ENCODE measurements at regions not wholly inside any gene's neighbourhood (a gene's known extent, or its start where the extent isn't known, plus 50 kb on each side); places are given as distances from the start of the nearest gene placed in this dataset.

GRCh38 chr9:118223111-118223510 lies 518.9 kb downstream of the TLR4 start:
- TF ChIP-seq POLR2AphosphoS5 (IDR thresholded peaks at IDR 0.05; ENCODE audit: low read depth) (no peak), ZNF331 (CRISPR knock-in tag; IDR thresholded peaks at IDR 0.05; ENCODE audit: low read depth) (no peak), STAT1 (IDR thresholded peaks at IDR 0.05; ENCODE audit: unreplicated experiment) (no peak), EZH2 (IDR thresholded peaks at IDR 0.05; ENCODE audit: low read depth, unreplicated experiment) (no peak), EZH2phosphoT487 (IDR thresholded peaks at IDR 0.05; ENCODE audit: unreplicated experiment) (no peak), CREB1 (CRISPR knock-in tag; IDR thresholded peaks at IDR 0.05; ENCODE audit: low read depth) (no peak), ZNF114 (CRISPR knock-in tag; IDR thresholded peaks at IDR 0.05) (no peak), NANOG (IDR thresholded peaks at IDR 0.05; ENCODE audit: borderline replicate concordance) (no peak), ETS1 (IDR thresholded peaks at IDR 0.05) (no peak), JUNB (IDR thresholded peaks at IDR 0.05; ENCODE audit: unreplicated experiment) (no peak)
- TF ChIP-seq, protein P1, sequence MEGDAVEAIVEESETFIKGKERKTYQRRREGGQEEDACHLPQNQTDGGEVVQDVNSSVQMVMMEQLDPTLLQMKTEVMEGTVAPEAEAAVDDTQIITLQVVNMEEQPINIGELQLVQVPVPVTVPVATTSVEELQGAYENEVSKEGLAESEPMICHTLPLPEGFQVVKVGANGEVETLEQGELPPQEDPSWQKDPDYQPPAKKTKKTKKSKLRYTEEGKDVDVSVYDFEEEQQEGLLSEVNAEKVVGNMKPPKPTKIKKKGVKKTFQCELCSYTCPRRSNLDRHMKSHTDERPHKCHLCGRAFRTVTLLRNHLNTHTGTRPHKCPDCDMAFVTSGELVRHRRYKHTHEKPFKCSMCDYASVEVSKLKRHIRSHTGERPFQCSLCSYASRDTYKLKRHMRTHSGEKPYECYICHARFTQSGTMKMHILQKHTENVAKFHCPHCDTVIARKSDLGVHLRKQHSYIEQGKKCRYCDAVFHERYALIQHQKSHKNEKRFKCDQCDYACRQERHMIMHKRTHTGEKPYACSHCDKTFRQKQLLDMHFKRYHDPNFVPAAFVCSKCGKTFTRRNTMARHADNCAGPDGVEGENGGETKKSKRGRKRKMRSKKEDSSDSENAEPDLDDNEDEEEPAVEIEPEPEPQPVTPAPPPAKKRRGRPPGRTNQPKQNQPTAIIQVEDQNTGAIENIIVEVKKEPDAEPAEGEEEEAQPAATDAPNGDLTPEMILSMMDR (conservative IDR thresholded peaks at IDR 0.05; ENCODE audit: low read depth in 2 of 2): no peak
- TF ChIP-seq, protein P2, sequence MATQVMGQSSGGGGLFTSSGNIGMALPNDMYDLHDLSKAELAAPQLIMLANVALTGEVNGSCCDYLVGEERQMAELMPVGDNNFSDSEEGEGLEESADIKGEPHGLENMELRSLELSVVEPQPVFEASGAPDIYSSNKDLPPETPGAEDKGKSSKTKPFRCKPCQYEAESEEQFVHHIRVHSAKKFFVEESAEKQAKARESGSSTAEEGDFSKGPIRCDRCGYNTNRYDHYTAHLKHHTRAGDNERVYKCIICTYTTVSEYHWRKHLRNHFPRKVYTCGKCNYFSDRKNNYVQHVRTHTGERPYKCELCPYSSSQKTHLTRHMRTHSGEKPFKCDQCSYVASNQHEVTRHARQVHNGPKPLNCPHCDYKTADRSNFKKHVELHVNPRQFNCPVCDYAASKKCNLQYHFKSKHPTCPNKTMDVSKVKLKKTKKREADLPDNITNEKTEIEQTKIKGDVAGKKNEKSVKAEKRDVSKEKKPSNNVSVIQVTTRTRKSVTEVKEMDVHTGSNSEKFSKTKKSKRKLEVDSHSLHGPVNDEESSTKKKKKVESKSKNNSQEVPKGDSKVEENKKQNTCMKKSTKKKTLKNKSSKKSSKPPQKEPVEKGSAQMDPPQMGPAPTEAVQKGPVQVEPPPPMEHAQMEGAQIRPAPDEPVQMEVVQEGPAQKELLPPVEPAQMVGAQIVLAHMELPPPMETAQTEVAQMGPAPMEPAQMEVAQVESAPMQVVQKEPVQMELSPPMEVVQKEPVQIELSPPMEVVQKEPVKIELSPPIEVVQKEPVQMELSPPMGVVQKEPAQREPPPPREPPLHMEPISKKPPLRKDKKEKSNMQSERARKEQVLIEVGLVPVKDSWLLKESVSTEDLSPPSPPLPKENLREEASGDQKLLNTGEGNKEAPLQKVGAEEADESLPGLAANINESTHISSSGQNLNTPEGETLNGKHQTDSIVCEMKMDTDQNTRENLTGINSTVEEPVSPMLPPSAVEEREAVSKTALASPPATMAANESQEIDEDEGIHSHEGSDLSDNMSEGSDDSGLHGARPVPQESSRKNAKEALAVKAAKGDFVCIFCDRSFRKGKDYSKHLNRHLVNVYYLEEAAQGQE (IDR thresholded peaks at IDR 0.05; ENCODE audit: unreplicated experiment): no peak

Measured in GM23338 (cell line).